ENCODE measurements at regions not wholly inside any gene's neighbourhood (a gene's known extent, or its start where the extent isn't known, plus 50 kb on each side); places are given as distances from the start of the nearest gene placed in this dataset.

- TF ChIP-seq CTCF (IDR thresholded peaks at IDR 0.05; ENCODE audit: low read length) (no peak), EZH2 (IDR thresholded peaks at IDR 0.05; ENCODE audit: borderline replicate concordance, low read length) (no peak)
These were observed 709.2 kb upstream of the WWC1 start for GRCh38 chr5:167582283-167582682.
